PC-3 (cell line): ENCODE measurements at regions not wholly inside any gene's neighbourhood (a gene's known extent, or its start where the extent isn't known, plus 50 kb on each side); places are given as distances from the start of the nearest gene placed in this dataset.

Source experiments
- ATAC-seq: fragments of 200-7000 bp; cut with Tn5 transposase; 2 replicates; pipeline ENCODE4 v1.9.1; 2020; ENCODE audit warnings: mild to moderate bottlenecking, moderate library complexity
- BruUV-seq: library from RNA; stranded (reverse); fragments of 400-500 nt; replicated peaks from 2 replicates; lab custom pipeline; 2021; lab: Mats Ljungman, UMichigan
- CTCF ChIA-PET: fragments of 300-600 bp; sonication (Branson Sonifier 250); formaldehyde crosslinking; loops from one replicate; lab custom pipeline; 2022; ENCODE audit warnings: antibody characterized with exemption; lab: Charles Lee
- POLR2A ChIA-PET: fragments of 300-600 bp; sonication (Branson Sonifier 250); formaldehyde crosslinking; loops from one replicate; lab custom pipeline; 2022; ENCODE audit warnings: antibody characterized with exemption; ENCODE audit not compliant: unreplicated experiment; lab: Charles Lee
- DNase-seq: peaks from one replicate; pipeline ENCODE4 v3.0.0-alpha.2; 2015
- H2AFZ ChIP-seq: fragments of 300-600 bp; sonication (generic); 2 replicates; pipeline ENCODE4 v1.6.0; 2016; ENCODE audit warnings: antibody characterized with exemption, low read length
- H3F3A ChIP-seq: fragments of 300-600 bp; sonication (generic); one replicate; pipeline ENCODE4 v1.6.0; 2017; ENCODE audit warnings: antibody characterized with exemption, low read length, control low read depth, mild to moderate bottlenecking; ENCODE audit not compliant: unreplicated experiment
- H3K27ac ChIP-seq: fragments of 300-600 bp; sonication (generic); 2 replicates; pipeline ENCODE4 v1.5.1; 2016; ENCODE audit warnings: mild to moderate bottlenecking, low read length
- H3K27me3 ChIP-seq: fragments of 300-600 bp; sonication (generic); 2 replicates; pipeline ENCODE4 v1.6.1; 2016; ENCODE audit warnings: low read length, mixed read lengths
- H3K36me3 ChIP-seq: fragments of 300-600 bp; sonication (generic); 2 replicates; pipeline ENCODE4 v1.6.1; 2016; ENCODE audit warnings: low read depth, mixed run types, low read length, mixed read lengths
- H3K4me1 ChIP-seq: fragments of 300-600 bp; sonication (generic); 2 replicates; pipeline ENCODE4 v1.5.1; 2016; ENCODE audit warnings: low read length; ENCODE audit not compliant: insufficient read depth
- H3K4me2 ChIP-seq: fragments of 300-600 bp; sonication (generic); 2 replicates; pipeline ENCODE4 v1.6.0; 2016; ENCODE audit warnings: low read length
- H3K4me3 ChIP-seq: fragments of 300-600 bp; sonication (generic); 2 replicates; pipeline ENCODE4 v1.5.1; 2016; ENCODE audit warnings: mild to moderate bottlenecking, low read length, mixed read lengths
- H3K79me2 ChIP-seq: fragments of 300-600 bp; sonication (generic); 2 replicates; pipeline ENCODE4 v1.6.1; 2017; ENCODE audit warnings: low read length, mixed read lengths
- H3K9ac ChIP-seq: fragments of 300-600 bp; sonication (generic); 2 replicates; pipeline ENCODE4 v1.6.0; 2016; ENCODE audit warnings: mild to moderate bottlenecking, low read length
- H3K9me2 ChIP-seq: fragments of 300-600 bp; sonication (generic); replicated peaks from 2 replicates; pipeline ENCODE4 v1.6.1; 2016; ENCODE audit warnings: mixed run types, low read length, mixed read lengths
- H3K9me3 ChIP-seq: fragments of 300-600 bp; sonication (generic); 2 replicates; pipeline ENCODE4 v1.6.1; 2016; ENCODE audit warnings: low read length, mixed read lengths
- H4K20me1 ChIP-seq: fragments of 300-600 bp; sonication (generic); 2 replicates; pipeline ENCODE4 v1.6.1; 2016; ENCODE audit warnings: low read length, mixed read lengths
- EZH2 ChIP-seq: fragments of 300-600 bp; sonication (generic); IDR thresholded peaks from one replicate; pipeline ENCODE4 v1.6.1; 2017; ENCODE audit warnings: antibody characterized with exemption, mild to moderate bottlenecking, low read length; ENCODE audit not compliant: unreplicated experiment
- EZH2phosphoT487 ChIP-seq: fragments of 300-600 bp; sonication (generic); IDR thresholded peaks from 2 replicates; pipeline ENCODE4 v1.6.1; 2018; ENCODE audit warnings: mild to moderate bottlenecking, antibody characterized with exemption, low read length, borderline replicate concordance
- intact Hi-C: fragments of 100-400 bp; cut with micrococcal nuclease; formaldehyde crosslinking; loops from 2 replicates; pipeline ENCODE4 v1.9.0; 2023
- TF ChIP-seq, protein P1 (sequence below): fragments of 300-600 bp; sonication (generic); conservative IDR thresholded peaks from 2 replicates; pipeline ENCODE4 v1.5.1; 2017; ENCODE audit warnings: antibody characterized with exemption, low read depth, mild to moderate bottlenecking, low read length

DNA sequence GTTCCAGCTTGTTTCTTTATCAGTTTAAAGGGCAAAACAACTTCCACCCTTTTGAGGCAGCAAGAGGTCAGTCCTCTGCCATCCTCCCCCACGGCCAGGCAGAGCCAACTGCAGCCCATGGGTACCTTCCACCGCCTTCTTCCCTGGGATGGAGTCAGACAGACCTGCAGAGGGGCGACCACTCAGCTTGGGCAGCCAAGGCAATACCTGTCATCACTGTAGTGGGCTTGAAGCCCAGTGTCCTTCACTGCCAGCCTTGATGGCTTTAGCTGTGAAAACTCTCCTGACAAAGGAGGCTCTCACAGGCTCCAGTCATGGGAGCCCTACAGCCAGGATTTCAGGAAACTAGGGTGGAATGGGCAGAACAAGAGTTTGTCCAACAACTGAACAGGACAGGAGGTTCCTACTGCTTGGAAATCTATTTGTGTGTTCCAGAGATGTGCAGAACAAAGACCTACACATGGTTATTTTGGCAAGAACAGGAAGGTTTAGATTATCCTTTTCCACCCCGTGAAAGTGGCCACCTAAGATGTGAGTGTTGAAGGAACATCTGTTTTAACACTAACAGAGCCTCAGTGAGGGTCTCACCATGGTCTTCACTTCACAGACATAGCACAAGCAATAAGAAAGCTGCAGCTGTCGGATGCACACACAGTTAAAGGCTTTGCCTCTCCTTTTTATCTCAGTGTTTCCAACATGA is 93.9 kb upstream of the RMDN2 start:
- no peak for ATAC-seq

DNA sequence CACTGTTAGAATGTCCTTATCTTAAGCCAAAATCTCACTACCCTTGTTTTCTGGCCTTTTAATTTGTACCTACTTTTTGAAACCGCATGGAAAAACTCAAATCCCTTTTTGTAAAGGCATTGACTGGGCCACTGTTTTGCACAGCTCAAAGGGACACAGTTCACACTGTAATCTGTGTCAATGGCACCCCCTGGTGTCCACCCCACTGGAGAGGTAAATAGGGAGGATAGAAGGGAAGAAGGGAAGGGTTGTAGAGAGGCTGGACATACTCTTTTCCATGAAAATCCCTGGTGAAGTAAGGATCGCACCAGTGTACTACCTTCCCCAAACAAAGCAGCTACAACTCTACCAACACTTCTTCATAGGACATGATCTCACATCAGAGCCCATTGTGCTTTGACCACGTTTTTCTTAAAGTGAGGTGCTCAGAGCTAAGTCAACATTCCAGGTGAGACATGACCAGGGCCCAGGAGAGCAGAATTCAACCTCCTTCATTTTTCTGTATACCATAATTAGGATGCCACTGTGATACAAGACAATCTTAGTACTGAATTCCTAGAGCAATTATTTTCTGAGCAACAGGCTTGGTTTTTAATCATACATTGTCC is 92.4 kb upstream of the RMDN2 start:
- no peak for TF ChIP-seq EZH2phosphoT487
- TF ChIP-seq, protein P1, sequence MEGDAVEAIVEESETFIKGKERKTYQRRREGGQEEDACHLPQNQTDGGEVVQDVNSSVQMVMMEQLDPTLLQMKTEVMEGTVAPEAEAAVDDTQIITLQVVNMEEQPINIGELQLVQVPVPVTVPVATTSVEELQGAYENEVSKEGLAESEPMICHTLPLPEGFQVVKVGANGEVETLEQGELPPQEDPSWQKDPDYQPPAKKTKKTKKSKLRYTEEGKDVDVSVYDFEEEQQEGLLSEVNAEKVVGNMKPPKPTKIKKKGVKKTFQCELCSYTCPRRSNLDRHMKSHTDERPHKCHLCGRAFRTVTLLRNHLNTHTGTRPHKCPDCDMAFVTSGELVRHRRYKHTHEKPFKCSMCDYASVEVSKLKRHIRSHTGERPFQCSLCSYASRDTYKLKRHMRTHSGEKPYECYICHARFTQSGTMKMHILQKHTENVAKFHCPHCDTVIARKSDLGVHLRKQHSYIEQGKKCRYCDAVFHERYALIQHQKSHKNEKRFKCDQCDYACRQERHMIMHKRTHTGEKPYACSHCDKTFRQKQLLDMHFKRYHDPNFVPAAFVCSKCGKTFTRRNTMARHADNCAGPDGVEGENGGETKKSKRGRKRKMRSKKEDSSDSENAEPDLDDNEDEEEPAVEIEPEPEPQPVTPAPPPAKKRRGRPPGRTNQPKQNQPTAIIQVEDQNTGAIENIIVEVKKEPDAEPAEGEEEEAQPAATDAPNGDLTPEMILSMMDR = peak; percentile 95
- no peaks in the 10 kb centered on the region for H3K9me2 ChIP-seq
- peak; percentile 94 for DNase-seq
- H3K9ac ChIP-seq = no peak overlapping the region
- H4K20me1 ChIP-seq = no peaks in the 10 kb centered on the region
- H3F3A ChIP-seq = no peaks in the 10 kb centered on the region
- no TSS peak for BruUV-seq
- H3K9me3 ChIP-seq = no peaks in the 10 kb centered on the region
- POLR2A ChIA-PET = no interaction called here
- H3K36me3 ChIP-seq = no peaks in the 10 kb centered on the region
- H3K4me2 ChIP-seq = no peak overlapping the region
- no peaks in the 10 kb centered on the region for H3K27me3 ChIP-seq
- H2AFZ ChIP-seq = peak overlapping the region; percentile 32; the same call in 1 of the 2 replicates
- ATAC-seq = peak; percentile 99
- no peaks in the 10 kb centered on the region for H3K79me2 ChIP-seq
- H3K4me3 ChIP-seq = no peak overlapping the region
- intact Hi-C loops = loop anchor here (1.0 to 5.0 kb wide), 6 partner anchors 44 to 545 kb away; no protein-coding TSS in a partner anchor
- CTCF ChIA-PET = interaction anchor here (0.5 to 1.6 kb wide), 12 partner anchors 21 to 509 kb away, joined by 3 to 48 read pairs (median 4); no protein-coding TSS in a partner anchor
- peaks cover 6% of the 10 kb centered on the region; the same call in 1 of the 2 replicates for H3K4me1 ChIP-seq
- H3K27ac ChIP-seq = no peak overlapping the region

More for the DNA sequence above, 93.9 kb upstream of the RMDN2 start:
- Histone ChIP-seq H4K20me1 (no peaks in the 10 kb centered on the region), H2AFZ (no peak overlapping the region), H3K4me3 (no peak overlapping the region), H3K9ac (no peak overlapping the region), H3K27ac (no peak overlapping the region), H3K4me1 (peaks cover 8% of the 10 kb centered on the region; the same call in 1 of the 2 replicates), H3K4me2 (no peak overlapping the region), H3K27me3 (no peaks in the 10 kb centered on the region), H3F3A (no peaks in the 10 kb centered on the region), H3K36me3 (no peaks in the 10 kb centered on the region), H3K79me2 (no peaks in the 10 kb centered on the region), H3K9me2 (no peaks in the 10 kb centered on the region), H3K9me3 (no peaks in the 10 kb centered on the region)
- ChIA-PET CTCF (interaction anchor here (1.6 kb wide), 1 partner anchor 416 kb away, joined by 48 read pairs; no protein-coding TSS in a partner anchor), POLR2A (no interaction called here)
- DNase-seq = no peak
- TF ChIP-seq EZH2phosphoT487 (no peak), EZH2 (no peak)
- TF ChIP-seq, protein P1 = no peak
- no TSS peak for BruUV-seq
- intact Hi-C loops = loop anchor here (5.0 kb wide), 2 partner anchors 259 to 544 kb away; no protein-coding TSS in a partner anchor
